T-cell (primary cell): ENCODE measurements at regions not wholly inside any gene's neighbourhood (a gene's known extent, or its start where the extent isn't known, plus 50 kb on each side); places are given as distances from the start of the nearest gene placed in this dataset.

Experiments
- ATAC-seq, 4 experiments: fragments of 200-7000 bp in 3 of 4; fragments of 150-1000 bp in 1 of 4; cut with Tn5 transposase; replicated peaks in 1 of 4; 1 replicate in 3 of 4; 2 replicates in 1 of 4; pipeline ENCODE4 v1.10.0; 2021; ENCODE audit warnings: moderate library complexity in 3 of 4, mild to moderate bottlenecking in 2 of 4, moderate number of reproducible peaks in 1 of 4
- CTCF ChIA-PET, 2 donors: fragments of 300-600 bp; sonication (Branson Sonifier 250); formaldehyde crosslinking; loops; one replicate each; lab custom pipeline; 2022; ENCODE audit warnings: antibody characterized with exemption in 2 of 2; lab: Charles Lee
- POLR2A ChIA-PET, 2 donors: fragments of 300-600 bp; sonication (Branson Sonifier 250); formaldehyde crosslinking; loops; one replicate each; lab custom pipeline; 2022; ENCODE audit warnings: antibody characterized with exemption in 2 of 2; lab: Charles Lee
- DNase-seq, 35 experiments: peaks; one replicate each; pipeline versions ENCODE4 v3.0.0 to v3.0.0-alpha.2; 2013 to 2023
- H3K27ac ChIP-seq: one replicate; pipeline ENCODE4 v1.5.1; 2013; ENCODE audit warnings: low read length
- H3K27me3 ChIP-seq, 2 experiments: replicated peaks in 1 of 2; 1 replicate in 1 of 2; 2 replicates in 1 of 2; pipeline versions ENCODE4 v1.6.1 to v1.7.0; 2013; ENCODE audit warnings: low read length in 1 of 2, mixed read lengths in 1 of 2; ENCODE audit not compliant: control insufficient read depth in 2 of 2, insufficient read depth in 2 of 2; ENCODE audit errors: extremely low read depth in 1 of 2
- H3K36me3 ChIP-seq, 2 donors: 1 replicate in 1 of 2; 2 replicates in 1 of 2; pipeline versions ENCODE4 v1.6.1 to v1.7.0; 2013; ENCODE audit warnings: low read length in 1 of 2; ENCODE audit not compliant: control insufficient read depth in 2 of 2, insufficient read depth in 1 of 2; ENCODE audit errors: extremely low read depth in 1 of 2
- H3K4me1 ChIP-seq, 2 experiments: 1 replicate in 1 of 2; 2 replicates in 1 of 2; pipeline versions ENCODE4 v1.6.1 to v1.7.0; 2013; ENCODE audit warnings: low read length in 2 of 2, mixed read lengths in 1 of 2; ENCODE audit not compliant: insufficient read depth in 2 of 2, control insufficient read depth in 1 of 2; ENCODE audit errors: extremely low read depth in 1 of 2
- H3K4me3 ChIP-seq, 2 donors: 1 replicate in 1 of 2; 2 replicates in 1 of 2; pipeline versions ENCODE4 v1.5.1 to v1.7.0; 2013; ENCODE audit warnings: mild to moderate bottlenecking in 2 of 2, low read length in 1 of 2, moderate library complexity in 1 of 2; ENCODE audit not compliant: control insufficient read depth in 1 of 2; ENCODE audit errors: extremely low read depth in 1 of 2
- H3K9me3 ChIP-seq: 2 replicates; pipeline ENCODE4 v1.7.0; 2013
- H3K27ac Mint-ChIP-seq, 2 donors: one replicate each; pipeline ENCODE4 v1.8.0; 2020 to 2021; ENCODE audit warnings: mild to moderate bottlenecking in 2 of 2, mixed read lengths in 2 of 2
- H3K27me3 Mint-ChIP-seq, 2 donors: one replicate each; pipeline ENCODE4 v1.8.0; 2021 to 2022; ENCODE audit warnings: mixed read lengths in 2 of 2
- H3K36me3 Mint-ChIP-seq: one replicate; pipeline ENCODE4 v1.8.0; 2021; ENCODE audit warnings: mixed read lengths
- H3K4me1 Mint-ChIP-seq, 3 donors: one replicate each; pipeline ENCODE4 v1.8.0; 2020 to 2022; ENCODE audit warnings: mixed read lengths in 3 of 3, mild to moderate bottlenecking in 1 of 3
- H3K4me3 Mint-ChIP-seq, 3 donors: one replicate each; pipeline ENCODE4 v1.8.0; 2020 to 2022; ENCODE audit warnings: mild to moderate bottlenecking in 3 of 3, mixed read lengths in 3 of 3, moderate library complexity in 3 of 3
- H3K9me3 Mint-ChIP-seq, 3 donors: one replicate each; pipeline ENCODE4 v1.8.0; 2020 to 2022; ENCODE audit warnings: mixed read lengths in 3 of 3
- WGBS: methylation state at CpG from one replicate; pipeline ENCODE4 v1.1.5; 2013; ENCODE audit warnings: missing lambda C conversion rate; ENCODE audit not compliant: insufficient coverage; 5-methylcytosine and 5-hydroxymethylcytosine counted together

- H3K4me3 Mint-ChIP-seq = peak overlapping the region; percentile 53 to 66 (median 65)
- no peak for DNase-seq
- peak; percentile 18 to 56 (median 36) for ATAC-seq
These were observed 86.1 kb upstream of the CD53 start for GRCh38 chr1:110786802-110787327.

GRCh38 chr1:110785612-110786011, 87.3 kb upstream of the CD53 start:
- H3K4me3 ChIP-seq = no peak overlapping the region
- H3K27ac Mint-ChIP-seq = peak overlapping the region; percentile 87 to 88
- POLR2A ChIA-PET = no interaction called here
- H3K36me3 ChIP-seq = no peaks in the 10 kb centered on the region
- peak overlapping the region; percentile 57 for H3K27ac ChIP-seq
- peaks cover 0 to under 1% of the 10 kb centered on the region in 2 experiments for H3K27me3 ChIP-seq
- ATAC-seq = no peak
- peak overlapping the region in 1 of 3 donors; percentile 66 for H3K4me3 Mint-ChIP-seq
- peaks cover 28 to 60% of the 10 kb centered on the region in 2 experiments for H3K4me1 ChIP-seq
- H3K9me3 ChIP-seq = peaks cover 6% of the 10 kb centered on the region
- 80% methylated on average over 1 of the region's 2 CpGs for whole genome bisulfite sequencing
- DNase-seq = no peak
- no peaks in the 10 kb centered on the region for H3K27me3 Mint-ChIP-seq
- peaks cover 70 to 80% (median 76%) of the 10 kb centered on the region in 3 donors for H3K4me1 Mint-ChIP-seq
- H3K36me3 Mint-ChIP-seq = peaks cover 14% of the 10 kb centered on the region
- H3K9me3 Mint-ChIP-seq = peaks cover 12 to 21% (median 19%) of the 10 kb centered on the region in 3 donors
- CTCF ChIA-PET = interaction anchor here (1.8 to 7.0 kb wide), 4 partner anchors 20 to 230 kb away, joined by 6 to 75 read pairs (median 16); no protein-coding TSS in a partner anchor

More at GRCh38 chr1:110786802-110787327, 86.1 kb upstream of the CD53 start:
- Mint-ChIP-seq H3K4me1 (peaks cover 62 to 72% (median 68%) of the 10 kb centered on the region in 3 donors), H3K9me3 (peaks cover 12 to 24% (median 19%) of the 10 kb centered on the region in 3 donors), H3K27ac (peak overlapping the region; percentile 87 to 88), H3K36me3 (peaks cover 14% of the 10 kb centered on the region), H3K27me3 (no peaks in the 10 kb centered on the region)
- H3K4me1 ChIP-seq = peaks cover 28 to 53% of the 10 kb centered on the region in 2 experiments
- H3K36me3 ChIP-seq = no peaks in the 10 kb centered on the region
- no peaks in the 10 kb centered on the region for H3K27me3 ChIP-seq
- WGBS = no CpG with 5 or more reads among the region's 3 CpGs
- H3K9me3 ChIP-seq = peaks cover 6% of the 10 kb centered on the region
- peak overlapping the region; percentile 0 to 25 for H3K4me3 ChIP-seq
- CTCF ChIA-PET = interaction anchor here (0.6 to 3.0 kb wide), 23 partner anchors 10 to 547 kb away, joined by 3 to 34 read pairs (median 4); partner anchors contain the start of gene LAMTOR5 (in 1 of the 2)
- peak overlapping the region; percentile 57 for H3K27ac ChIP-seq
- POLR2A ChIA-PET = interaction anchor here (0.5 to 1.0 kb wide), 3 partner anchors 88 to 866 kb away, joined by 3 to 5 read pairs (median 3); partner anchors contain the start of gene LRIF1 (in 1 of the 2)

GRCh38 chr1:110785055-110785454, 87.9 kb upstream of the CD53 start:
- H3K4me3 ChIP-seq = no peak overlapping the region
- H3K4me1 ChIP-seq = peaks cover 28 to 63% of the 10 kb centered on the region in 2 experiments
- Mint-ChIP-seq H3K36me3 (peaks cover 14% of the 10 kb centered on the region), H3K27ac (peak overlapping the region; percentile 87 to 88), H3K4me1 (peaks cover 71 to 83% (median 77%) of the 10 kb centered on the region in 3 donors), H3K27me3 (no peaks in the 10 kb centered on the region), H3K9me3 (peaks cover 12 to 16% (median 15%) of the 10 kb centered on the region in 3 donors), H3K4me3 (peak overlapping the region in 2 of 3 donors; percentile 1 to 66)
- H3K36me3 ChIP-seq = no peaks in the 10 kb centered on the region
- peaks cover 6% of the 10 kb centered on the region for H3K9me3 ChIP-seq
- DNase-seq (no peak), ATAC-seq (no peak)
- peak overlapping the region; percentile 57 for H3K27ac ChIP-seq
- ChIA-PET CTCF (interaction anchor here (0.6 to 7.0 kb wide), 14 partner anchors 14 to 427 kb away, joined by 3 to 75 read pairs (median 3); no protein-coding TSS in a partner anchor), POLR2A (no interaction called here)
- WGBS = 100% methylated on average over 2 of the region's 3 CpGs
- H3K27me3 ChIP-seq = peaks cover 0 to 5% of the 10 kb centered on the region in 2 experiments

GRCh38 chr1:110783292-110783918, 89.5 kb upstream of the CD53 start:
- Mint-ChIP-seq H3K36me3 (peaks cover under 1% of the 10 kb centered on the region), H3K4me3 (peak overlapping the region in 1 of 3 donors; percentile 25), H3K27me3 (peaks cover 5 to 6% of the 10 kb centered on the region in 2 donors), H3K27ac (peak overlapping the region; percentile 3 to 61), H3K4me1 (peaks cover 66 to 72% (median 66%) of the 10 kb centered on the region in 3 donors), H3K9me3 (no peaks in the 10 kb centered on the region)
- WGBS = 60% methylated on average over 2 of the region's 5 CpGs
- DNase-seq = peak in 34 of 35 experiments; percentile 25 to 85 (median 47)
- ChIA-PET CTCF (interaction anchor here (1.0 to 7.0 kb wide), 17 partner anchors 9 to 260 kb away, joined by 3 to 75 read pairs (median 6); no protein-coding TSS in a partner anchor), POLR2A (no interaction called here)
- Histone ChIP-seq H3K27me3 (peaks cover 0 to 5% of the 10 kb centered on the region in 2 experiments), H3K36me3 (no peaks in the 10 kb centered on the region), H3K9me3 (no peaks in the 10 kb centered on the region), H3K27ac (no peak overlapping the region), H3K4me3 (no peak overlapping the region), H3K4me1 (peaks cover 28 to 61% of the 10 kb centered on the region in 2 experiments)
- peak; percentile 32 to 59 (median 40) for ATAC-seq

GRCh38 chr1:110781525-110781924, 91.4 kb upstream of the CD53 start:
- ATAC-seq = no peak
- no CpG with 5 or more reads among the region's 2 CpGs for WGBS

More at GRCh38 chr1:110781525-110781924, 91.4 kb upstream of the CD53 start:
- Mint-ChIP-seq H3K4me3 (no peak overlapping the region), H3K27me3 (peaks cover 6 to 9% of the 10 kb centered on the region in 2 donors), H3K27ac (no peak overlapping the region), H3K36me3 (no peaks in the 10 kb centered on the region), H3K9me3 (no peaks in the 10 kb centered on the region), H3K4me1 (peaks cover 48 to 53% (median 48%) of the 10 kb centered on the region in 3 donors)
- Histone ChIP-seq H3K36me3 (no peaks in the 10 kb centered on the region), H3K9me3 (no peaks in the 10 kb centered on the region), H3K27me3 (peaks cover 0 to 7% of the 10 kb centered on the region in 2 experiments), H3K4me1 (peaks cover 18 to 43% of the 10 kb centered on the region in 2 experiments), H3K27ac (no peak overlapping the region), H3K4me3 (no peak overlapping the region)
- ChIA-PET CTCF (interaction anchor here (0.6 to 7.0 kb wide), 33 partner anchors 9 to 987 kb away, joined by 3 to 75 read pairs (median 4); partner anchors contain the start of gene KCNA3 (in 1 of the 2)), POLR2A (interaction anchor here in 1 of 2 donors (0.5 kb wide), 2 partner anchors 65 to 376 kb away, joined by 3 read pairs; no protein-coding TSS in a partner anchor)
- DNase-seq = no peak
